ENCODE measurements at regions not wholly inside any gene's neighbourhood (a gene's known extent, or its start where the extent isn't known, plus 50 kb on each side); places are given as distances from the start of the nearest gene placed in this dataset.

DNA sequence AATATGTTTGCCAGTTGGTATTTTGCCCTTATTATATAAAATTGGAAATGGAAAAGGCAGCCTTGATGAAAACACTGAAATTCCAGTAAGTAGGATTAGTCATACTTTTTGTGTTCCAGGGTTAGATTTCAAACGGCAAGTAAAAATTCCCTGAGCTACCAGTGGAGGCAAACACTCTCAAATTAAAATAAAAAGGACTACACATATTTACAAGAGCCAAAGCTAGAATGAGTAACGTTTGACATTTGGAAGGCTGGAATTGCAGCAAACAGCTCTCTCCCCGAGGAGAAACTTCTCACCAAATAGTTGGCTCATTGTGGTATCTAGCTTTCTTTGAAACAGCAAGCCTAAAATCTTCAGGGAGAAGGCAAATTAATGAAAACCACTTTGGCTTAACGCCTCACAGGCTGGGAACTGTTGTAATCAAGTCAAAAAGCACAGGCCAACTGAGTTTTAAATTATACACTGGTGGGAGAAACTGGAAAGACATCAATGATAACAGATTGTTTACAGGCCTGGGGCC, 288.4 kb downstream of the SNX13 start:
- Histone ChIP-seq H3K9me3 (ENCODE audit: insufficient read depth, low read depth, low read length) (no peaks in the 10 kb centered on the region), H3K79me2 (ENCODE audit: insufficient read depth, low read length) (no peaks in the 10 kb centered on the region), H3K4me3 (ENCODE audit: insufficient read depth, low read depth, low read length) (no peak overlapping the region), H3K9ac (ENCODE audit: low read length) (peak overlapping the region; percentile 34), H3K4me2 (ENCODE audit: low read length) (peak overlapping the region; percentile 42), H3K27me3 (ENCODE audit: insufficient read depth, low read length) (no peaks in the 10 kb centered on the region), H4K20me1 (ENCODE audit: insufficient read depth, low read length) (no peaks in the 10 kb centered on the region), H2AFZ (ENCODE audit: low read depth, low read length) (peak overlapping the region; percentile 55), H3K36me3 (ENCODE audit: insufficient read depth, low read length) (no peaks in the 10 kb centered on the region), H3K4me1 (ENCODE audit: insufficient read depth, low read length) (peaks cover 11% of the 10 kb centered on the region), H3K27ac (ENCODE audit: low read depth, low read length) (peak overlapping the region; percentile 47)
- Mint-ChIP-seq H3K27ac (ENCODE audit: unreplicated experiment) (peak overlapping the region; percentile 76), H3K9me3 (ENCODE audit: unreplicated experiment) (no peaks in the 10 kb centered on the region), H3K4me1 (ENCODE audit: low read depth, unreplicated experiment) (peaks cover 30% of the 10 kb centered on the region), H3K36me3 (ENCODE audit: low read depth, unreplicated experiment) (no peaks in the 10 kb centered on the region), H3K27me3 (ENCODE audit: low read depth, unreplicated experiment) (no peaks in the 10 kb centered on the region), H3K4me3 (ENCODE audit: unreplicated experiment) (no peak overlapping the region)
- peak; percentile 91 for DNase-seq (ENCODE audit: low read depth)
- peak; percentile 92 for FAIRE-seq
- TF ChIP-seq EZH2 (IDR thresholded peaks at IDR 0.05; ENCODE audit: insufficient read depth, low read length), result no peak
- TF ChIP-seq, protein P1, sequence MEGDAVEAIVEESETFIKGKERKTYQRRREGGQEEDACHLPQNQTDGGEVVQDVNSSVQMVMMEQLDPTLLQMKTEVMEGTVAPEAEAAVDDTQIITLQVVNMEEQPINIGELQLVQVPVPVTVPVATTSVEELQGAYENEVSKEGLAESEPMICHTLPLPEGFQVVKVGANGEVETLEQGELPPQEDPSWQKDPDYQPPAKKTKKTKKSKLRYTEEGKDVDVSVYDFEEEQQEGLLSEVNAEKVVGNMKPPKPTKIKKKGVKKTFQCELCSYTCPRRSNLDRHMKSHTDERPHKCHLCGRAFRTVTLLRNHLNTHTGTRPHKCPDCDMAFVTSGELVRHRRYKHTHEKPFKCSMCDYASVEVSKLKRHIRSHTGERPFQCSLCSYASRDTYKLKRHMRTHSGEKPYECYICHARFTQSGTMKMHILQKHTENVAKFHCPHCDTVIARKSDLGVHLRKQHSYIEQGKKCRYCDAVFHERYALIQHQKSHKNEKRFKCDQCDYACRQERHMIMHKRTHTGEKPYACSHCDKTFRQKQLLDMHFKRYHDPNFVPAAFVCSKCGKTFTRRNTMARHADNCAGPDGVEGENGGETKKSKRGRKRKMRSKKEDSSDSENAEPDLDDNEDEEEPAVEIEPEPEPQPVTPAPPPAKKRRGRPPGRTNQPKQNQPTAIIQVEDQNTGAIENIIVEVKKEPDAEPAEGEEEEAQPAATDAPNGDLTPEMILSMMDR (IDR thresholded peaks at IDR 0.05; ENCODE audit: insufficient read depth, low read depth, low read length), result peak; percentile 29

DNA sequence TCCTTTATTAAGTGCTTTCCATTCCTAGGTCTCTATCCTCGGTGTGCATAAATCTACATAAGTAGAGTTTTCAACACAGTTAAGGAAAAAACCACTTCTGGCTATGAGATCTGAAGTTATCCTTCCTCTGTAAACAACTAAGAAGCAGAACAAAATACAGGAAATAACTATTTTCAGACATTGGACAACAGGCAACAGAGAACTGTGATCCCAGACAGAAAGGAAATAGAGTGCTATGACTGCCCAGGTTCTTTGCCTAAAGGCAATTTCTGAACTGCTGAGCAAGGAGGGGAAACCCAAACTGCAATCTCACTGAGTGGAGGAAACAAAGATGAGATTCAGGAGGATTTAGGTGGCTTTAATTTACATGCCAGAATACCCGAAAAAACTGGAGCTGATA, 285.4 kb downstream of the SNX13 start:
- Mint-ChIP-seq H3K27me3 (ENCODE audit: low read depth, unreplicated experiment) (no peaks in the 10 kb centered on the region), H3K36me3 (ENCODE audit: low read depth, unreplicated experiment) (no peaks in the 10 kb centered on the region), H3K9me3 (ENCODE audit: unreplicated experiment) (no peaks in the 10 kb centered on the region), H3K27ac (ENCODE audit: unreplicated experiment) (no peak overlapping the region), H3K4me1 (ENCODE audit: low read depth, unreplicated experiment) (peaks cover 28% of the 10 kb centered on the region), H3K4me3 (ENCODE audit: unreplicated experiment) (no peak overlapping the region)
- Histone ChIP-seq H2AFZ (ENCODE audit: low read depth, low read length) (no peak overlapping the region), H3K79me2 (ENCODE audit: insufficient read depth, low read length) (no peaks in the 10 kb centered on the region), H4K20me1 (ENCODE audit: insufficient read depth, low read length) (no peaks in the 10 kb centered on the region), H3K4me2 (ENCODE audit: low read length) (no peak overlapping the region), H3K27ac (ENCODE audit: low read depth, low read length) (no peak overlapping the region), H3K9ac (ENCODE audit: low read length) (no peak overlapping the region), H3K4me3 (ENCODE audit: insufficient read depth, low read depth, low read length) (no peak overlapping the region), H3K4me1 (ENCODE audit: insufficient read depth, low read length) (peaks cover 11% of the 10 kb centered on the region), H3K27me3 (ENCODE audit: insufficient read depth, low read length) (no peaks in the 10 kb centered on the region), H3K9me3 (ENCODE audit: insufficient read depth, low read depth, low read length) (no peaks in the 10 kb centered on the region), H3K36me3 (ENCODE audit: insufficient read depth, low read length) (no peaks in the 10 kb centered on the region)
- FAIRE-seq (no peak), DNase-seq (ENCODE audit: low read depth) (no peak)
- TF ChIP-seq, protein P1 (IDR thresholded peaks at IDR 0.05; ENCODE audit: insufficient read depth, low read depth, low read length), result no peak
- no peak for TF ChIP-seq EZH2 (IDR thresholded peaks at IDR 0.05; ENCODE audit: insufficient read depth, low read length)

DNA sequence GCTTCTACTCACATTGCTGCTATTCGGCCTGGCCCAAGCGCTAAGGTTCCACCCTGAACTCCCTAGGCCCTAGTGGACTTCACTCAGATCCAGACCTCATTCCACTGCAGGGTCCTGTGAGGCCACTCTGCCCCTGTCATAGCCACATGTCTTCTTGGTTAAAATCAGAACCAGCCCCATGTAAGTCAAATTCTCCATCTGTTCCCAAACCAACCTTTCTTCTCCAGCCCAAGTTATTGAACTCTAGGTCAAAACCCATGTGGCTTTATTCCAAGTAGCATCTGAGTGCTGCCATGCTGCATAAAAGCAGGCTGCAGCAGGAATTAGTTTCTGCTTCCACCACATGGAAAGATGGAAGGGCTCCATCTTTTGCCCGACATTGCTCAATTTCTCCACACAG, 281.2 kb downstream of the SNX13 start:
- Histone ChIP-seq H3K36me3 (ENCODE audit: insufficient read depth, low read length) (no peaks in the 10 kb centered on the region), H3K4me1 (ENCODE audit: insufficient read depth, low read length) (peaks cover 20% of the 10 kb centered on the region), H4K20me1 (ENCODE audit: insufficient read depth, low read length) (no peaks in the 10 kb centered on the region), H3K27me3 (ENCODE audit: insufficient read depth, low read length) (no peaks in the 10 kb centered on the region), H2AFZ (ENCODE audit: low read depth, low read length) (no peak overlapping the region), H3K4me2 (ENCODE audit: low read length) (no peak overlapping the region), H3K27ac (ENCODE audit: low read depth, low read length) (no peak overlapping the region), H3K9me3 (ENCODE audit: insufficient read depth, low read depth, low read length) (no peaks in the 10 kb centered on the region), H3K79me2 (ENCODE audit: insufficient read depth, low read length) (no peaks in the 10 kb centered on the region), H3K9ac (ENCODE audit: low read length) (no peak overlapping the region), H3K4me3 (ENCODE audit: insufficient read depth, low read depth, low read length) (no peak overlapping the region)
- DNase-seq (ENCODE audit: low read depth) (no peak), FAIRE-seq (no peak)
- no peak overlapping the region for H3K4me3 Mint-ChIP-seq (ENCODE audit: unreplicated experiment)
- no peaks in the 10 kb centered on the region for H3K27me3 Mint-ChIP-seq (ENCODE audit: low read depth, unreplicated experiment)
- no peaks in the 10 kb centered on the region for H3K36me3 Mint-ChIP-seq (ENCODE audit: low read depth, unreplicated experiment)
- H3K4me1 Mint-ChIP-seq (ENCODE audit: low read depth, unreplicated experiment), result peaks cover 23% of the 10 kb centered on the region
- H3K27ac Mint-ChIP-seq (ENCODE audit: unreplicated experiment), result no peak overlapping the region
- H3K9me3 Mint-ChIP-seq (ENCODE audit: unreplicated experiment), result no peaks in the 10 kb centered on the region
- TF ChIP-seq, protein P1 (IDR thresholded peaks at IDR 0.05; ENCODE audit: insufficient read depth, low read depth, low read length), result no peak
- TF ChIP-seq EZH2 (IDR thresholded peaks at IDR 0.05; ENCODE audit: insufficient read depth, low read length), result no peak

Data from astrocyte (in vitro differentiated cells and primary cell).